ENCODE measurements at regions not wholly inside any gene's neighbourhood (a gene's known extent, or its start where the extent isn't known, plus 50 kb on each side); places are given as distances from the start of the nearest gene placed in this dataset.

DNA sequence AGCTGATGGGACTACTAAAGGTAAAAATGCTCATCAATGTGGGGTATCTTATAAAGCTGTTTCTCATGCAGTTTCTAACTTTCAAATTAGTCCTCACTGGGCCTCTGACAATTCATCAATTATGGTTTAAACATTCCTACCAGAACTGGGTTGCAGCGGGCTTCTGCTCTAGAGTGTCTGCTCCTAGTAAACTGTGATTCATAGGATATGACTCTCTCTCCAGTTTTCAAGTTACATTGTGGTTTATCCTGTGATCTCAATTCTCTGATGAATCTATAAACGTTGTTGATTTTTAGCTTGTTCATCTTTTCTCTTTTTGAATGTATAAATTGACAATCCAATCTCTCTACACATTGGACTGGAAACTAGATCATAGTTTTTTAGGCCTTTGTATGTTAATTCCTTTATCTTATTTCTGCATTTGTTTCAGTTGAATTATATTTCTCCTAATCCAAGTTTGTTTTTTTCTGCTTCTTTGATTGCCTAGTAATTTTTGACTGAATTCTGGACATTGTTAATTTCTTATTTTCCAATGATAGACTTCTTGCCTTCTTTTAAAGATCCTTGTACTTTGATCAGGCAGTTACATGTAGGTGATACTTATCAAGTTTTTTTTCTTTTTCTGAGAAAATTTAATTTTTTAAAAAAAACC, 822.6 kb downstream of the TLE1 start (continued):
- TF ChIP-seq, protein P1, sequence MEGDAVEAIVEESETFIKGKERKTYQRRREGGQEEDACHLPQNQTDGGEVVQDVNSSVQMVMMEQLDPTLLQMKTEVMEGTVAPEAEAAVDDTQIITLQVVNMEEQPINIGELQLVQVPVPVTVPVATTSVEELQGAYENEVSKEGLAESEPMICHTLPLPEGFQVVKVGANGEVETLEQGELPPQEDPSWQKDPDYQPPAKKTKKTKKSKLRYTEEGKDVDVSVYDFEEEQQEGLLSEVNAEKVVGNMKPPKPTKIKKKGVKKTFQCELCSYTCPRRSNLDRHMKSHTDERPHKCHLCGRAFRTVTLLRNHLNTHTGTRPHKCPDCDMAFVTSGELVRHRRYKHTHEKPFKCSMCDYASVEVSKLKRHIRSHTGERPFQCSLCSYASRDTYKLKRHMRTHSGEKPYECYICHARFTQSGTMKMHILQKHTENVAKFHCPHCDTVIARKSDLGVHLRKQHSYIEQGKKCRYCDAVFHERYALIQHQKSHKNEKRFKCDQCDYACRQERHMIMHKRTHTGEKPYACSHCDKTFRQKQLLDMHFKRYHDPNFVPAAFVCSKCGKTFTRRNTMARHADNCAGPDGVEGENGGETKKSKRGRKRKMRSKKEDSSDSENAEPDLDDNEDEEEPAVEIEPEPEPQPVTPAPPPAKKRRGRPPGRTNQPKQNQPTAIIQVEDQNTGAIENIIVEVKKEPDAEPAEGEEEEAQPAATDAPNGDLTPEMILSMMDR (IDR thresholded peaks at IDR 0.05; ENCODE audit: control extremely low read depth in 1 of 3, insufficient read depth in 1 of 3, low read depth in 1 of 3, low read length in 3 of 3), result no peak
- TF ChIP-seq, protein P2, sequence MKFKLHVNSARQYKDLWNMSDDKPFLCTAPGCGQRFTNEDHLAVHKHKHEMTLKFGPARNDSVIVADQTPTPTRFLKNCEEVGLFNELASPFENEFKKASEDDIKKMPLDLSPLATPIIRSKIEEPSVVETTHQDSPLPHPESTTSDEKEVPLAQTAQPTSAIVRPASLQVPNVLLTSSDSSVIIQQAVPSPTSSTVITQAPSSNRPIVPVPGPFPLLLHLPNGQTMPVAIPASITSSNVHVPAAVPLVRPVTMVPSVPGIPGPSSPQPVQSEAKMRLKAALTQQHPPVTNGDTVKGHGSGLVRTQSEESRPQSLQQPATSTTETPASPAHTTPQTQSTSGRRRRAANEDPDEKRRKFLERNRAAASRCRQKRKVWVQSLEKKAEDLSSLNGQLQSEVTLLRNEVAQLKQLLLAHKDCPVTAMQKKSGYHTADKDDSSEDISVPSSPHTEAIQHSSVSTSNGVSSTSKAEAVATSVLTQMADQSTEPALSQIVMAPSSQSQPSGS (IDR thresholded peaks at IDR 0.05; ENCODE audit: low read length), result no peak
- TF ChIP-seq, protein P3, sequence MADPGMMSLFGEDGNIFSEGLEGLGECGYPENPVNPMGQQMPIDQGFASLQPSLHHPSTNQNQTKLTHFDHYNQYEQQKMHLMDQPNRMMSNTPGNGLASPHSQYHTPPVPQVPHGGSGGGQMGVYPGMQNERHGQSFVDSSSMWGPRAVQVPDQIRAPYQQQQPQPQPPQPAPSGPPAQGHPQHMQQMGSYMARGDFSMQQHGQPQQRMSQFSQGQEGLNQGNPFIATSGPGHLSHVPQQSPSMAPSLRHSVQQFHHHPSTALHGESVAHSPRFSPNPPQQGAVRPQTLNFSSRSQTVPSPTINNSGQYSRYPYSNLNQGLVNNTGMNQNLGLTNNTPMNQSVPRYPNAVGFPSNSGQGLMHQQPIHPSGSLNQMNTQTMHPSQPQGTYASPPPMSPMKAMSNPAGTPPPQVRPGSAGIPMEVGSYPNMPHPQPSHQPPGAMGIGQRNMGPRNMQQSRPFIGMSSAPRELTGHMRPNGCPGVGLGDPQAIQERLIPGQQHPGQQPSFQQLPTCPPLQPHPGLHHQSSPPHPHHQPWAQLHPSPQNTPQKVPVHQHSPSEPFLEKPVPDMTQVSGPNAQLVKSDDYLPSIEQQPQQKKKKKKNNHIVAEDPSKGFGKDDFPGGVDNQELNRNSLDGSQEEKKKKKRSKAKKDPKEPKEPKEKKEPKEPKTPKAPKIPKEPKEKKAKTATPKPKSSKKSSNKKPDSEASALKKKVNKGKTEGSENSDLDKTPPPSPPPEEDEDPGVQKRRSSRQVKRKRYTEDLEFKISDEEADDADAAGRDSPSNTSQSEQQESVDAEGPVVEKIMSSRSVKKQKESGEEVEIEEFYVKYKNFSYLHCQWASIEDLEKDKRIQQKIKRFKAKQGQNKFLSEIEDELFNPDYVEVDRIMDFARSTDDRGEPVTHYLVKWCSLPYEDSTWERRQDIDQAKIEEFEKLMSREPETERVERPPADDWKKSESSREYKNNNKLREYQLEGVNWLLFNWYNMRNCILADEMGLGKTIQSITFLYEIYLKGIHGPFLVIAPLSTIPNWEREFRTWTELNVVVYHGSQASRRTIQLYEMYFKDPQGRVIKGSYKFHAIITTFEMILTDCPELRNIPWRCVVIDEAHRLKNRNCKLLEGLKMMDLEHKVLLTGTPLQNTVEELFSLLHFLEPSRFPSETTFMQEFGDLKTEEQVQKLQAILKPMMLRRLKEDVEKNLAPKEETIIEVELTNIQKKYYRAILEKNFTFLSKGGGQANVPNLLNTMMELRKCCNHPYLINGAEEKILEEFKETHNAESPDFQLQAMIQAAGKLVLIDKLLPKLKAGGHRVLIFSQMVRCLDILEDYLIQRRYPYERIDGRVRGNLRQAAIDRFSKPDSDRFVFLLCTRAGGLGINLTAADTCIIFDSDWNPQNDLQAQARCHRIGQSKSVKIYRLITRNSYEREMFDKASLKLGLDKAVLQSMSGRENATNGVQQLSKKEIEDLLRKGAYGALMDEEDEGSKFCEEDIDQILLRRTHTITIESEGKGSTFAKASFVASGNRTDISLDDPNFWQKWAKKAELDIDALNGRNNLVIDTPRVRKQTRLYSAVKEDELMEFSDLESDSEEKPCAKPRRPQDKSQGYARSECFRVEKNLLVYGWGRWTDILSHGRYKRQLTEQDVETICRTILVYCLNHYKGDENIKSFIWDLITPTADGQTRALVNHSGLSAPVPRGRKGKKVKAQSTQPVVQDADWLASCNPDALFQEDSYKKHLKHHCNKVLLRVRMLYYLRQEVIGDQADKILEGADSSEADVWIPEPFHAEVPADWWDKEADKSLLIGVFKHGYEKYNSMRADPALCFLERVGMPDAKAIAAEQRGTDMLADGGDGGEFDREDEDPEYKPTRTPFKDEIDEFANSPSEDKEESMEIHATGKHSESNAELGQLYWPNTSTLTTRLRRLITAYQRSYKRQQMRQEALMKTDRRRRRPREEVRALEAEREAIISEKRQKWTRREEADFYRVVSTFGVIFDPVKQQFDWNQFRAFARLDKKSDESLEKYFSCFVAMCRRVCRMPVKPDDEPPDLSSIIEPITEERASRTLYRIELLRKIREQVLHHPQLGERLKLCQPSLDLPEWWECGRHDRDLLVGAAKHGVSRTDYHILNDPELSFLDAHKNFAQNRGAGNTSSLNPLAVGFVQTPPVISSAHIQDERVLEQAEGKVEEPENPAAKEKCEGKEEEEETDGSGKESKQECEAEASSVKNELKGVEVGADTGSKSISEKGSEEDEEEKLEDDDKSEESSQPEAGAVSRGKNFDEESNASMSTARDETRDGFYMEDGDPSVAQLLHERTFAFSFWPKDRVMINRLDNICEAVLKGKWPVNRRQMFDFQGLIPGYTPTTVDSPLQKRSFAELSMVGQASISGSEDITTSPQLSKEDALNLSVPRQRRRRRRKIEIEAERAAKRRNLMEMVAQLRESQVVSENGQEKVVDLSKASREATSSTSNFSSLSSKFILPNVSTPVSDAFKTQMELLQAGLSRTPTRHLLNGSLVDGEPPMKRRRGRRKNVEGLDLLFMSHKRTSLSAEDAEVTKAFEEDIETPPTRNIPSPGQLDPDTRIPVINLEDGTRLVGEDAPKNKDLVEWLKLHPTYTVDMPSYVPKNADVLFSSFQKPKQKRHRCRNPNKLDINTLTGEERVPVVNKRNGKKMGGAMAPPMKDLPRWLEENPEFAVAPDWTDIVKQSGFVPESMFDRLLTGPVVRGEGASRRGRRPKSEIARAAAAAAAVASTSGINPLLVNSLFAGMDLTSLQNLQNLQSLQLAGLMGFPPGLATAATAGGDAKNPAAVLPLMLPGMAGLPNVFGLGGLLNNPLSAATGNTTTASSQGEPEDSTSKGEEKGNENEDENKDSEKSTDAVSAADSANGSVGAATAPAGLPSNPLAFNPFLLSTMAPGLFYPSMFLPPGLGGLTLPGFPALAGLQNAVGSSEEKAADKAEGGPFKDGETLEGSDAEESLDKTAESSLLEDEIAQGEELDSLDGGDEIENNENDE (IDR thresholded peaks at IDR 0.05; ENCODE audit: insufficient replicate concordance, low read length), result no peak
- TF ChIP-seq SIN3A (conservative IDR thresholded peaks at IDR 0.05 in 1 of 2, IDR thresholded peaks at IDR 0.05 in 1 of 2; ENCODE audit: low read depth in 1 of 2, low read length in 2 of 2) (no peak), SIX5 (IDR thresholded peaks at IDR 0.05; ENCODE audit: low read depth, low read length) (no peak)
